ENCODE measurements at regions not wholly inside any gene's neighbourhood (a gene's known extent, or its start where the extent isn't known, plus 50 kb on each side); places are given as distances from the start of the nearest gene placed in this dataset.

GRCh38 chr16:63298993-63299392 is 1262.8 kb upstream of the CDH8 start:
- no peak for DNase-seq

- DNase-seq = no peak
Observed at GRCh38 chr16:63292036-63292435, 1255.8 kb upstream of the CDH8 start.

- DNase-seq = peak; percentile 34
Observed at GRCh38 chr16:63289834-63290460, 1253.7 kb upstream of the CDH8 start.

GRCh38 chr16:63287401-63287800 is 1251.2 kb upstream of the CDH8 start:
- no peak for DNase-seq

- DNase-seq = no peak
Observed at GRCh38 chr16:63283721-63284120, 1247.5 kb upstream of the CDH8 start.

DNA sequence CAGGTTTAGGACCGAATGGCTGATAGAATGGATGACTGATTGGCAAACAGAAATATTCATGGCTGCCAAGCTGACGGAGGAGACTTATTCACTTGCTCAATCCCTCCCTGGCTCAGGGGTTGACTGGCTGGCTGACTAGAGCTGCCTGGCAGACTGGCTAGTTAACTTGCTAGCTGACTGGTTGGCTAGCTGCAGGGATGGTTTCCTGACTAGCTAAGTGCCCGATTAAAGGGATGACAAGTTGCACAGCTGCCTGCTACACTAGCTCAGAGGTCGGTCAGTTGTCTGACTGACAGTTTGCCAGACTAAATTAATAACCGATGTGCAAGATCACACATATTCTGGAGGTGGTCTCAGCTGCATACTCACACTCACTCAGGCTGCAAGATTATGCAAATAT is 1208.4 kb upstream of the CDH8 start:
- no peak for DNase-seq

- no peak for DNase-seq
Observed at GRCh38 chr16:63241497-63242028, 1205.3 kb upstream of the CDH8 start.

- no peak for DNase-seq
Observed at GRCh38 chr16:63239065-63239570, 1202.9 kb upstream of the CDH8 start.

DNA sequence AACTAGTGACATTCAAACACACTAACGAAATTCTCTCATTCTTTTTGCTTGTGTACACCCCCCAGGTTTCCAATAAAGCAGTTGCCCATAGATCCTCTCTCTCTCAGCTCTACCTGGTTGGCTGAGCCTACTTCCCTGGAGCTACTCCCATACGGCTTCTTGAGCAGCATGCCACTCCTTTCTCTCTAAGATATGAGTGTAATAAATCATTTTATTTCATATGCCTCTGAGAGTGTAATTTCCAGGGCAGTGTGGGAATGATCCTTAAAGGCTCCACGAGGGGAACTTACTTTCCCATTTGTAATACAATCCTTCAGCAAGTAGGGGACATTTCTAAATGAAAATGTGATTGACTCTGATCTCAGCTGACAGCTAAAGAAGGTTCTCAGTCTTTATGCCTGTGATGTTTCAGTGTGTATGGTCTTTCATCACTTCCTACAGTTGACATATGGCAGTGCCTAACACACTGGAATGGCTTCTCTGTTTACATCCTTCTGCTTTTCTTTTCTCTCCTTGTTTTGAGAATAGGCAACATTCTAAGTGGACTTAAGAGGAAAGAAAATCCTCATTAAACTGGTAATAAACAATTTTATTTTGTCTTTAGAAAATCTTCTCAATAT is 1194.3 kb upstream of the CDH8 start:
- no peak for DNase-seq

GRCh38 chr16:63228259-63228658 is 1192.0 kb upstream of the CDH8 start:
- DNase-seq = no peak

DNA sequence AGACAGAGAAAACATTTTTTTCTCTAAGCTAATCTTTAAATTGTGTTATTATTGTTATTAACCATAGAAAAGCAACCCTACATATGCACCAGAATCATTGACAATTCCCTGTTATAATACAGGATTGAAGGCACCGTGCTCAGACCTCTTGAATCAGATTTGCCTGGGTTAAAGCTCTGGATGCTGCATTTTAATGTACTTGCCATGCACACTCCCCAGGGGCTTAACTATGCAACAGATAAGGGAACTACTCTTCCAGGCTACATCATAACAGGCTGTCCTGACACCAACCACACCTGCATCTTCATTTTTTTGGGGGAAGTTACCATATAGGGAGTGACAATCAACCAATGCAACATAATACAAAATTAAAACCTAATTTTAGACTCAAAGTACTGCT is 1187.6 kb upstream of the CDH8 start:
- no peak for DNase-seq

DNA sequence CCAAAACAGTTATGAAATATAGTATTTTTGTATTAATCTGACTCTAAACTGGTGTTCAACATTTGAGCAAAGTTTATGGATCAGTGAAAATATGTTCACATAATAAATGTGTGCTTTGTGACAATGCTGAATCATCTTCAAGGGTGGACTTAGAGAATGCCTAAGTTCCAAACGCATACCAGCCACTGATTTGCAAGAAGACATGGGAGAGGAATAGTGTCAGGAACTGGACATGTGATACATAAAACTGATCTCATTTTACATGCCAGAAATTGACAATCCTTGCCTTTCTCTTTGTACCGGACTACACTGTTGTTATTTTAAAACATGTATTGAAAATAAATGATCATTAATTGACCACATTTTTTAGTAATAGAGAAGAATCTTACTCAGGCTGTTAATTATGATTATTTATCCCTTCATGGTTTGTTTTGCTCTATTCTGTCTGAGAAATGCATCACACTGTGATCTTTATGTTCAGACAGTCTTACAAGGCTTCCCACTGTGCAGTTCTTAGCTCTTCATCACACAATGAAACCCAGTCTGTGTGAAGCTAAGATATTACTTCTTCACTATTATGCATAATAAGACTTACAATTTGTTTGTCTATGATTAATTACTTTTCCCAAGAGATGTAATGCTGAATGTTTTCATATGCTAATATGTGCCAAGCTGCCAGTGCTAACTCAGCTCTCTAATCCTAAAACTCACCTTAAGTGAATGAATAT is 1180.6 kb upstream of the CDH8 start:
- DNase-seq = no peak

DNA sequence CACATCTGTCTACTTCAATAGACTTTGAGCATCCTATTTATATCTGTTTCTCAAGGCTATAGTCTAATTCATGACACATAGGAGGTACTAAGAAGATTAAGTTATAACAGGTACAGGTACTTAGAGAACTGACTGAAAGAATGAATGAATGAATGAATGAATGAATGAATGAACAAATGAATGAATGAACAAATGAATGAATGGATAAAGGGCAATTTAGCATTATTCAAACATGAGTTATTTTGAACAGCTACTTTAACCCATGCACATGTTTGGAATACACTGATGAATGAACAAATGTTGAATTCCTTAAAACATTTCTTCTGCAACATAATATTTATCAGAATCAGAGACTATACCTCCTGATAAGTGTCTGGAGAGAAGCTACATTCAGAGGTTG is 1165.6 kb upstream of the CDH8 start:
- DNase-seq = no peak

DNA sequence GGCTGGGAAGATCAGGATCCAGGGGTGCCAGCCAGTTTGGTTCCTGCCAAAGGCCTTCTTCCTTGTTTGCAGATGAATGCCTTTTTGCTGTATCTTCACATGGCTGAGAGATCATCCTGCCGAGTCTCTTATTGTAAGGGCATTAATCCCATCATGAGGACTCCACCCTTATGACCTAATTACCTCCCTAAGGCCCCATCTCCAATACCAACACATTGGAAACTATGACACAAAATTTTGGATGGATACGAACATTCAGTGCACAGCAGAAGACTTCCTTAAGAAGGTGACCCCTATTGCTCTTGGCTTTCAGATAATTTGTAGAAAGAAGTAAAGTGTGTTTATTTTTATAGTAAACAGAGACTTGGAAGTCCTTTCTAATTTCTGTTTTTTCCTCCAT is 1164.7 kb upstream of the CDH8 start:
- DNase-seq = no peak

DNA sequence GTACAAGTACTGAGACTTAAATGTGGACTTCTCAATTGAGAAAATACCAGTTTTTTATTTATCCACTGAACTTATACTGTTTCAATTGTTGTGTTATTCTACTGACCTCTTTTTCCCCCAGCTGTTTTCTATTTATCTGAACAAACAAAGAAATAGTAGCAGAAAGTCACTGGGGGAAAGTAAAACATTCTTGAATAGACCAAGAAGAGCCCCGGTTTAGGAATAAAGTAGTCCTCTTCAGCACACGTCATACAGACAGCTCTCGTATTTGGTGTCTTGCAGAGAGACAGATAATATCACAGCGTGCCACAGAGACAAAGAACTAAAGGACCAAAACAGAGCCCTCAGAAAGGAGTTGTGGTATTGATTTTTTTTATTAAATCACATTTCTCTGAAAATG is 1159.1 kb upstream of the CDH8 start:
- no peak for DNase-seq

GRCh38 chr16:63192980-63193379 is 1156.7 kb upstream of the CDH8 start:
- DNase-seq = no peak

- DNase-seq = no peak
Observed at GRCh38 chr16:63188086-63188771, 1152.0 kb upstream of the CDH8 start.

- DNase-seq = no peak
Observed at GRCh38 chr16:63187638-63188037, 1151.4 kb upstream of the CDH8 start.

DNA sequence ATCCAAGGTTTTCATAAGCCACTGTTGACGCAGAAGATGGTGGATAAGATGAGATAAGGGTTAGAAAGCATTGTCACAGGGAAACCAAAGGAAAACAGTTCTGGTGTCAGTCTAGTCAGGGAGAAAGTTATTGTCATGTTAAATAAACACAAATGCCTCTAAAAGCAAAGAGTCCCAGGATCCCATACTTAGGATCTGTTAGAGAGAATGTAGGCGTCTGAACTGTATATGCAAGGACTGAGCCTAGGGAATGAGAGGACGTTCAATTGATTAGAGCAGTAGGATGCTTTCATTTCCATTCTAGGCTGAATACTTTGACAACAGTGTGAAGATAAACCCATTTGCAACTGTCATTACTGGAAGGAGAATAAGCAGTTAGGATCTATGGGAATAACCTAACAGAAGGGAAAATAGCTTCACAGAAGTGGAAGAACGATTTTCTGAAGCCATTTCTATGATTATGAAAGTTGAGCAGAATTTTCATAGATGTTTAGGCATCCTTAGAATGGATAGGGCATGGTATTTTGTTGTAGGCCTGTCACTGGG is 1149.1 kb upstream of the CDH8 start:
- no peak for DNase-seq

DNA sequence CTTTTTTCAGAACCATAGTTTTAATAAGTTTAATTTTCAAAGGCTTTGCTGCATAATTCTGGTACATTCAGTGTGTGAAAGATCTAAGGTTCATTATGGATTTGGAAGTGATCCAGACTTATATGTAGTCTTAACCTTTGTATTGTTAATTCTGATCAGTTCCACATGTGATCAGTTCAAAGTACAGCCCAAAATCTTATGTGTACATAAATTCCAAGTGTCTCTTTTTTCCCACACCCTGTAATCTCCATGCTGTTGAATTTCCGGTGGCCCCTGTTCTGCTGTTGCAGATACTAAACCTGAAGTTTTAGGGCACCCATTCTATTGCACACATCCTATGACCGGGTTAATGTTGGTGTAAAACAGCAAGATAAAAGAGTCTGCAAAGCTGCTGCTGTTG is 1147.5 kb upstream of the CDH8 start:
- DNase-seq = no peak

- DNase-seq = no peak
Observed at GRCh38 chr16:63175313-63175712, 1139.1 kb upstream of the CDH8 start.

- no peak for DNase-seq
Observed at GRCh38 chr16:63174801-63175200, 1138.6 kb upstream of the CDH8 start.

DNA sequence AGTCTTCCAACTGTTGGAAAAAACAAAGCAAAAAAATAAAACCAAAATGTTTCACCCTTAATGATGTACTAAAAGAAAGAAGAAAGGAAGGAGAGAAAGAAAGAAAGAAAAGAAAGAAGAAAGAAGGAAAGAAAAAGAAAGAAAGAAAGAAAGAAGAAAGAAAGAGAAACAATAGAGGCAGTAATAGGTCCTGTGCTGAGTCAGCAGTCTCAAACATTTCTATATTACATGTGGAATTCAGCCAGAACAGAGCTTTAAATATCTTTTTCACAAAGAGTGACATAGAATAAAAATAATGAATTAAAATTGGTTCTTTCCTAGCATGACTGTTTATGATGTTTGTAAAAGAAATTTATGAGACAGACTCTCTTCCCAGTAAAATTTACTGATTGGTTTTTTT is 1135.3 kb upstream of the CDH8 start:
- DNase-seq = no peak

Measured in SHP77 treated with DMSO at 0.1 percent for 48 hours (cell line).